ENCODE measurements at regions not wholly inside any gene's neighbourhood (a gene's known extent, or its start where the extent isn't known, plus 50 kb on each side); places are given as distances from the start of the nearest gene placed in this dataset.
A peak's percentile ranks its signal among the peaks of the same experiment; 100 is the strongest.

DNA sequence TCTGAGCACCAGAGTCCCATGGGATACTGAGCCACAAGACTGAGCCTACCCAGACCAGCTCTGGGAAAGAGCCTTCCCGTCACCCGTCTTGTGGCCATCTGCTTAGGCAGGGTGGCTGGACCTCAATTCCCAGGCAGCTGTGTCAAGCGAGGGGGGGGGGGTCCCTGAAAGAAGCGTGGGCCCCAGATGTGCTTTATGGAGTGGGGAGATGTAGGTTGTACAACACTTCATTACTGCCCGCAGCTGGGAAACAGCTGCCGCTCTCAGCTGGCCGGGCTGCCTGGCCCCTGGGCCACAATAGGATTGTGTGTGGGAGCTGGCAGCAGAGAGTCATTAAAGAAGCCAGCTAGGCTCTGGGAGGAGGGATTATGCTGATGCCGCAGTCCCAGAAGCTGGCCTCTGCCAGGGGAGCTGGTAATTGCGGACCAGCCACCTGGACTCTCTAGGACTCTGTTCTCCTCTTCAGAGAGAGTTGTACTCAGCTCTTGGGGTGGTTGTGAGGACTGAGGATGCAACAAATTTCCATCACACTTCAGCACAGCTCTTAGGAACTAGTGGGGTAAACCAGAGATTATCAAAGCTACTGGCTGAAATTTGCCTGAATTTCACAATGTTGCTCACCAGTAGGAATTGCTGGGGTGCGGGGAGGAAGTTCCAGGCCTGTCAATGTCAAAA is 145.4 kb downstream of the GADD45G start:
- Histone ChIP-seq H3K9me3 (ENCODE audit: low read depth) (no peaks in the 10 kb centered on the region), H3K4me1 (ENCODE audit: low read depth) (no peaks in the 10 kb centered on the region), H3K27me3 (no peaks in the 10 kb centered on the region), H3K4me3 (no peak overlapping the region), H3K36me3 (no peaks in the 10 kb centered on the region), H3K27ac (no peak overlapping the region)
- TF ChIP-seq, protein P1, sequence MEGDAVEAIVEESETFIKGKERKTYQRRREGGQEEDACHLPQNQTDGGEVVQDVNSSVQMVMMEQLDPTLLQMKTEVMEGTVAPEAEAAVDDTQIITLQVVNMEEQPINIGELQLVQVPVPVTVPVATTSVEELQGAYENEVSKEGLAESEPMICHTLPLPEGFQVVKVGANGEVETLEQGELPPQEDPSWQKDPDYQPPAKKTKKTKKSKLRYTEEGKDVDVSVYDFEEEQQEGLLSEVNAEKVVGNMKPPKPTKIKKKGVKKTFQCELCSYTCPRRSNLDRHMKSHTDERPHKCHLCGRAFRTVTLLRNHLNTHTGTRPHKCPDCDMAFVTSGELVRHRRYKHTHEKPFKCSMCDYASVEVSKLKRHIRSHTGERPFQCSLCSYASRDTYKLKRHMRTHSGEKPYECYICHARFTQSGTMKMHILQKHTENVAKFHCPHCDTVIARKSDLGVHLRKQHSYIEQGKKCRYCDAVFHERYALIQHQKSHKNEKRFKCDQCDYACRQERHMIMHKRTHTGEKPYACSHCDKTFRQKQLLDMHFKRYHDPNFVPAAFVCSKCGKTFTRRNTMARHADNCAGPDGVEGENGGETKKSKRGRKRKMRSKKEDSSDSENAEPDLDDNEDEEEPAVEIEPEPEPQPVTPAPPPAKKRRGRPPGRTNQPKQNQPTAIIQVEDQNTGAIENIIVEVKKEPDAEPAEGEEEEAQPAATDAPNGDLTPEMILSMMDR (IDR thresholded peaks at IDR 0.05; ENCODE audit: low read depth, low read length): no peak
- peak in 1 of 2 donors; percentile 47 for DNase-seq (ENCODE audit: low read depth in 1 of 2, low spot score in 1 of 2)

DNA sequence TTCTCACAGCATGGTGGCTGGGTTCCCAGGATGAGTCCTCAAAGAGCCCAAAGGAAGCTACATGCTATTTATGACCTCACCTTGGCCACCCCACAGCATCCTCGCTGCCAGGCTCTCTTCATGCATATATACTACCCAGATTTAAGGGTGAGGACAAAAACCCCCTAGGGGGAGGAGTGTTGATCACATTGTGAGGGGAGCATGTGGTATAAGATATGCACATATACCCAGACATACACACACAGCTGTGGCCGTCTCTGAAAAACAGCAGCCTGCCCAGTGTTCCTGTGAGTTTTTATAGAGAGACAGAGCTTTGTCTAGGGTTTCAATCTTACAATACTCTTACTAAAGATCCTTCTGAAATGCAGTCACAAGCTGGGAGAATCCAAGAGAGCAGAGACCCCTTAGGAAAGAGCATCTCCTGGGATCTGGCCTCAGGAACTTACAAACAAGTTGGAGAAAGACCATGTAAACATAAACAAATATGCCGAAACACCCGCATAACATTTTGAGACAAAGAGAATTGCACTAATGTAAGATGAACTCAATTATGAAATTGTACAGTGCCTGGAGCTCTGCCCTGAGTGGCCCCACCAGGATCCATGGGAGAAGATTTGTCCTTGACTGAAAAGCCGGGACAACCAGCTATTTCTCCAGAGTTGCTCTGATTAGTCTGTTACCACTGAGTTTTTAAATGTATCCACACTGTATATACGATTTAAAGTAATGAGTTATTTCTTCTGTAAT is 146.4 kb downstream of the GADD45G start:
- DNase-seq (ENCODE audit: low read depth in 1 of 2, low spot score in 1 of 2): no peak
- Histone ChIP-seq H3K27ac (no peak overlapping the region), H3K9me3 (ENCODE audit: low read depth) (no peaks in the 10 kb centered on the region), H3K27me3 (no peaks in the 10 kb centered on the region), H3K4me1 (ENCODE audit: low read depth) (peaks cover 3% of the 10 kb centered on the region), H3K36me3 (no peaks in the 10 kb centered on the region), H3K4me3 (no peak overlapping the region)
- TF ChIP-seq, protein P1 (IDR thresholded peaks at IDR 0.05; ENCODE audit: low read depth, low read length): no peak

DNA sequence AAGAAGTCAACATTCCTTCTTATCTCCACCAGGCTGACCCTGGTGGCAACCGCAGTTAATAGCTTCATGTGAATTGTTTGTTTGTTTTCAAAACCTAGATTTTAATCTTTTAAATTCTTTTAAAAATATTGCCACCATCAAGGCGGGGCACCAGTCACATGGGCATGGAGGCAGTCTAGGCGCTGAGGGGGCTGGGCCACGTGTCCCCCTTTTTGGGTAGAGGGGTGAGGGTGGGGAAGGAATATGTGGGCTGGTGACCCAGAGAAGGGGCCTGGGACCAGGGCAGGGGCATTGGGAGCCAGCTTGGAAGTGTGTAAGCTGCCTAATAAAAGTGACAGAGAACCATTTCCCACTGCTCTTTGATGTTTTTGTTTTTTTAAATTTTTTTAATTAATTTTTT is 147.3 kb downstream of the GADD45G start:
- peaks cover 6% of the 10 kb centered on the region for H3K4me1 ChIP-seq (ENCODE audit: low read depth)
- H3K27me3 ChIP-seq: no peaks in the 10 kb centered on the region
- no peak overlapping the region for H3K4me3 ChIP-seq
- no peaks in the 10 kb centered on the region for H3K36me3 ChIP-seq
- no peaks in the 10 kb centered on the region for H3K9me3 ChIP-seq (ENCODE audit: low read depth)
- no peak overlapping the region for H3K27ac ChIP-seq
- TF ChIP-seq, protein P1 (IDR thresholded peaks at IDR 0.05; ENCODE audit: low read depth, low read length): no peak
- no peak for DNase-seq (ENCODE audit: low read depth in 1 of 2, low spot score in 1 of 2)

DNA sequence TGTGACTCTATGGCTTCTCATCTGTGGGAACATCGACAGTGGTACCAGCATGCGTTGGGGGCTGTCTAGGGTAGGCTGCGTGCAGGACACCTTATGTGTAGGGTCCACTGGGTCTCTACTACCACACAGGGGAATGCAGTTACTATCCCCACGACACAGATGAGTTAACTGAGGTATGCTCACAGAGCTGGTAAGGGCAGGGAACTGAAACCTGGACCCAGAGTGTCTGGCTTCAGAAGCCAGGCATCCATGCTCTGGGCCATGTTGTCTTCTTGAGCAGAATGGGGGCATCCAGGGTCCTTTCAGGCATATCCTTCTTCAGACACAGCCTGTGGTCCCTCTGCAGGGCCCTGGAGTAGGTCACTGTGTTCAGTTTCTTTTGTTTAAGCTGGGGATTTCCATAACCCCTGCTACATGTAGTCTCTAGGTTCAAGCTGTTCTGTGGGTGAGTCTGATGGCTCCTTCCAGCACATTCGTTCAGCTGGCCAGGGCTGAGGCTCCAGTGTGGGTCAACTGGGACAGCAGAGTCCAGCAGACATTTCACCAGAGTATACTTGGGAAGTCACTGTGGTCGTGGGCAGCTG is 148.8 kb downstream of the GADD45G start:
- TF ChIP-seq, protein P1 (IDR thresholded peaks at IDR 0.05; ENCODE audit: low read depth, low read length): no peak

DNA sequence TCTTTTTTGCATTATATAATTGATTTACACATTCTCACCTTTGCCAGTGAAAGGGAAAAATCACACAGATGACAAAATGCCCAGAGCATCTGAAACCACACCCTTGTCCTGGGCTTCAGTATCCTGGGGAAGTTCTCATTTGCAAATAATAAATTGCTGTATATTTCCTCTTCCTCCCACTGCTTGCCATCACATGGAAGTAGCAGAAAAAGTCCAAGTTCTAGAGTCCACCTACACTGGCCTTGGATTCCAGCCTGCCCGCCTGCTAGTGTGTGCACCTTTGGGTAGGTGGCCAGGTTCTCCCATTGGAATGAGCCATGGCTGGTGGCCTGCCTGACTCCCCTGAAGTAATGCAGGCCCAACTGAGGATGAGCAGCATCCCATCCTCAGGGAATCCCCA is 149.4 kb downstream of the GADD45G start:
- no peaks in the 10 kb centered on the region for H3K36me3 ChIP-seq
- peaks cover 6% of the 10 kb centered on the region for H3K4me1 ChIP-seq (ENCODE audit: low read depth)
- TF ChIP-seq, protein P1 (IDR thresholded peaks at IDR 0.05; ENCODE audit: low read depth, low read length): no peak
- H3K4me3 ChIP-seq: no peak overlapping the region
- H3K27ac ChIP-seq: no peak overlapping the region
- no peak for DNase-seq (ENCODE audit: low read depth in 1 of 2, low spot score in 1 of 2)
- no peaks in the 10 kb centered on the region for H3K27me3 ChIP-seq
- H3K9me3 ChIP-seq (ENCODE audit: low read depth): no peaks in the 10 kb centered on the region

More for the DNA sequence above, 148.8 kb downstream of the GADD45G start:
- H3K27me3 ChIP-seq: no peaks in the 10 kb centered on the region
- peaks cover 6% of the 10 kb centered on the region for H3K4me1 ChIP-seq (ENCODE audit: low read depth)
- no peak overlapping the region for H3K27ac ChIP-seq
- H3K36me3 ChIP-seq: no peaks in the 10 kb centered on the region
- no peak for DNase-seq (ENCODE audit: low read depth in 1 of 2, low spot score in 1 of 2)
- no peaks in the 10 kb centered on the region for H3K9me3 ChIP-seq (ENCODE audit: low read depth)
- no peak overlapping the region for H3K4me3 ChIP-seq

Data from cardiac muscle cell (in vitro differentiated cells and primary cell).